ENCODE measurements at regions not wholly inside any gene's neighbourhood (a gene's known extent, or its start where the extent isn't known, plus 50 kb on each side); places are given as distances from the start of the nearest gene placed in this dataset.
"Not testable (repeated sequence)": the region's sequence is repeated elsewhere in the genome, so short reads cannot be mapped to it uniquely, and the experiment has no call there.

DNA sequence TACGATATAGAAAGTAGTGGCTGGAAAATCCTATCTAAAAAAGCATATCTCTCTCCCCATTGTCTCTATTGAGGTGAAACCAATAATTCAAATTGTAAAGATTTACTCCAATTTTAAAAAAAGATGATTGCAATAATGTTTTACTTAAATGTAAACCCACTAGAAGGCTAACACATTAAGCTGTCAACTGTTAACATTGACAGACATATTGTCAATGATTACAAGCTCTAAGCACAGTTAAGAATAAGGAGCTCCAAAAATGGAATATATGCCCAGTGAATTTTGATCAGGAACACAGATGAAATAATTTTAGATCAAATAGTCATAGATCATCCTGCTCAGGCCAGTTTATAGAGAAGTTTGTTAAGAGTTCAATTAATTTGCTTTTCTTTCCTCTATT, 123.6 kb upstream of the NETO1 start:
- DNase-seq (ENCODE audit: low read depth) = no peak

DNA sequence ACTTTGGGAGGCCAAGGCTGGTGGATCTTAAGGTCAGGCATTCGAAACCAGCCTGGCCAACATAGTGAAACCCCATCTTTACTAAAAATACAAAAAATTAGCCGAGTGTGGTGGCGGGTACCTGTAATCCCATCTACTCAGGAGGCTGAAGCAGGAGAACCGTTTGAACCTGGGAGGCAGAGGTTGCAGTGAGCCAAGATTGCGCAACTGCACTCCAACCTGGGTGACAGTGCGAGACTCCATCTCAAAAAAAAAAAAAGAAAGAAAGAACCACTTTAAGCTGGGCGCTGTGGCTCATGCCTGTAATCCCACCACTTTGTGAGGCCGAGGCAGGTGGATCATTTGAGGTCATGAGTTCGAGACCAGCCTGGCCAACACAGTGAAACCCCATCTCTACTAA, 119.8 kb upstream of the NETO1 start:
- not testable (repeated sequence) for DNase-seq (ENCODE audit: low read depth)

- no peak for DNase-seq (ENCODE audit: low read depth)
Measured at GRCh38 chr18:72986103-72986502, 118.3 kb upstream of the NETO1 start.

GRCh38 chr18:72985686-72986085, 117.9 kb upstream of the NETO1 start:
- DNase-seq (ENCODE audit: low read depth) = no peak

DNA sequence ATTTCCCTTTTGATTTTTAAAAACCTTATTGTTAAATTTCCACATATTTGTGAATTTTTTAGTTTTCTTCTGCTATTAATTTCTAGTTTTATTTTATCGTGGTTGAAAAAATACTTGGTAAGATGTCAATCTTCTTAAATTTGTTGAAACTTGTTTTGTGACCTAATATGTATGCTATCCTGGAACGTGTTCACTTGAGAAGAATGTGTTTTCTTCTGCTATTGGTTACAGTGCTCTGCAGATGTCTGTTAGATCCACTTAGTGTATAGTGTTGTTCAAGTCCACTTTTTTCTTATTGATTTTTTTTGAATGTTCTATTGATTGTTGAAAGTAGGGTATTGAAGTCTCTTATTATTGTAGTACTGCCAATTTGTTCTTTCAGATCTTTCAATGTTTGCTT, 116.5 kb upstream of the NETO1 start:
- DNase-seq (ENCODE audit: low read depth) = no peak

DNA sequence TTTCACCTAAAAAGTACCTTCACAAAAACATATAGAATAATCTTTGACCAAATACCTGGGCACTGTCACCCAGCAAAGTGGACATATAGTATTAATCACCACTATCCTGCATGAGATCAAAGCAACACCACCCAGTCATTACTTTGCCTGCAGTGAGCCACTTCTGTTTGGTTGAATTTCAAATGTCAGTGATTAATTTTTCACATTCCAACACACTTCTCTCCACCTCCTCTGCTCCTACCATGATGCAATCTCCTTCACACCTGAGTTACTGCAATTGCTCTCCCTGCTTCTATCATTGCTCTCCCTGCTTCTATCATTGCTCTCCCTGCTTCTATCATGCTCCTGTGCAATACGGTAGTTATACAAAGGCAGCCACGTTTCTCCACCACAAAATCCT, 106.1 kb upstream of the NETO1 start:
- DNase-seq (ENCODE audit: low read depth) = no peak

- DNase-seq (ENCODE audit: low read depth) = no peak
Measured at GRCh38 chr18:72965616-72966015, 97.8 kb upstream of the NETO1 start.

DNA sequence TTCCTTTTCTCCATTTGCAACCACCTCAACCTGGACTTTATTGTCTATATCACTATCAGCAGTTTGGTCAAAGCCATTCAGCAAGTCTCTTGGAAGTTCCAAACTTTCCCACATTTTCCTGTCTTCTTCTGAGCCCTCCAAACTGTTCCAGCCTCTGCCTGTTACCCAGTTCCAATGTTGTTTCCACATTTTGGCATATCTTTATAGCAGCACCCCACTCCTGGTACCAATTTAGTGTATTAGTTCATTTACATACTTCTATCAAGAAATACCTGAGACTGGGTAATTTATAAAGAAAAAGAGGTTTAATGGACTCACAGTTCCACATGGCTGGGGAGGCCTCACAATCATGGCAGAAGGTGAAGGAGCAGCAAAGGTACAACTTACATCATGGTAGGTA, 90.4 kb upstream of the NETO1 start:
- not testable (repeated sequence) for DNase-seq (ENCODE audit: low read depth)

- no peak for DNase-seq (ENCODE audit: low read depth)
Measured at GRCh38 chr18:72948439-72948838, 80.7 kb upstream of the NETO1 start.

DNA sequence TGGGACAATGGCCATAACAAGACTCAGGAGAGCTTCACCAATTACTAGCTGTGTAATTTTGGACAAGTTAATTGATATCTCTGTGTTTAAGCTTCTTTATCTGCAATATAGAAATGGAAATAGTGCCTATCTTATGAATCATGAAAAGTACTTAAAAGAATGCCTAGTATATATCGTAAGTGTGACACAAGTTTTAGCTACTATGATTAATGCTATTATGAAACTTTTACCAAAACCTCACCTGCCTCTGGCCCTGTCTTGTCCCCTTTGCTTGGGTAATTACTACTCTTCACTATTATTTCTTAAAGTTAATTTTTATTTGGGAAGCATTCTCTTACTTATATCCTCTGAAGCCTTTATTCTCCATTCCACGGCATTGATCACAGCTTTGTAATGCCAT, 75.0 kb upstream of the NETO1 start:
- DNase-seq (ENCODE audit: low read depth) = no peak

- DNase-seq (ENCODE audit: low read depth) = no peak
Measured at GRCh38 chr18:72940986-72941385, 73.2 kb upstream of the NETO1 start.

DNA sequence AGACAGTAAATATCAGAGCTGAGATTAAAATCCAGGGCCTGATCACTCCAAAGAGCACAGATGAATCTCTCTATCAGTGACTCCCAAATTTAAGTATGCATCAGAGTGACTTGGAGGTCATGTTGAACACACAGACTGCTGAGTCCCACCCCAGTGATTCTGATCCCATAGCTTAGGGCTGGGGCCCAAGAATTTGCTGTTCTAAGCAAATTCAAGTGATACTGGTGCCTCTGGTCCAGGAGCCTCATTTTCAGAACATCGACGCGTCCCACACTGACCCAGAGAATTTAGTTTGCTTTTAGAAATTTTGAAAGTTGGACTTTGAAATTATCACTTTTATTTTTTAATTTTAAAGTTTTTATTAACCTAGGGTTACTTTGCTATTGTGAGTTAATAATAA, 72.7 kb upstream of the NETO1 start:
- DNase-seq (ENCODE audit: low read depth) = no peak

DNA sequence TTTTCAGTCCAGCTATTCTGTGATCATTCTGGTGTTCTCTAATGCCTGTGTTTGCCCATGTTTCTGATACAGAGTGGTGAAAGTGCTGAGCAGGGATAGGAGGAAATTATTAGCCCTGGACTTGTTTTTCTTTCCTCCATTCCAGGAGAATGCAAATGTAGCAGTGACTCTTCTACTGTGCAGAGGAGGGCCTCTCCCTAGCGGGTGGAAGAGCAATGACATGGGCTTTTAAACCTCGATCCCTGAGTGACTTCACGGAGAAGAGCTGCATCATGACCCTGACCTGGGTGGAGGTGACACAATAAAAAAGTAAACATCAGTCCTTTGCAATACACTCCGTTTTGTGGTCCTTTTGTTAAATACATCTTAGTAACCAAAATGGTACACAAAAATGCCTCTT, 68.0 kb upstream of the NETO1 start:
- DNase-seq (ENCODE audit: low read depth) = no peak

- DNase-seq (ENCODE audit: low read depth) = no peak
Measured at GRCh38 chr18:72922895-72923294, 55.1 kb upstream of the NETO1 start.
